COLO668 (cell line): ENCODE measurements at regions not wholly inside any gene's neighbourhood (a gene's known extent, or its start where the extent isn't known, plus 50 kb on each side); places are given as distances from the start of the nearest gene placed in this dataset.
"Not testable (repeated sequence)": the region's sequence is repeated elsewhere in the genome, so short reads cannot be mapped to it uniquely, and the experiment has no call there.

Source experiments
- DNase-seq: peaks from one replicate; lab custom pipeline; 2025; ENCODE audit not compliant: unreplicated experiment; lab: John Stamatoyannopoulos, UW

DNA sequence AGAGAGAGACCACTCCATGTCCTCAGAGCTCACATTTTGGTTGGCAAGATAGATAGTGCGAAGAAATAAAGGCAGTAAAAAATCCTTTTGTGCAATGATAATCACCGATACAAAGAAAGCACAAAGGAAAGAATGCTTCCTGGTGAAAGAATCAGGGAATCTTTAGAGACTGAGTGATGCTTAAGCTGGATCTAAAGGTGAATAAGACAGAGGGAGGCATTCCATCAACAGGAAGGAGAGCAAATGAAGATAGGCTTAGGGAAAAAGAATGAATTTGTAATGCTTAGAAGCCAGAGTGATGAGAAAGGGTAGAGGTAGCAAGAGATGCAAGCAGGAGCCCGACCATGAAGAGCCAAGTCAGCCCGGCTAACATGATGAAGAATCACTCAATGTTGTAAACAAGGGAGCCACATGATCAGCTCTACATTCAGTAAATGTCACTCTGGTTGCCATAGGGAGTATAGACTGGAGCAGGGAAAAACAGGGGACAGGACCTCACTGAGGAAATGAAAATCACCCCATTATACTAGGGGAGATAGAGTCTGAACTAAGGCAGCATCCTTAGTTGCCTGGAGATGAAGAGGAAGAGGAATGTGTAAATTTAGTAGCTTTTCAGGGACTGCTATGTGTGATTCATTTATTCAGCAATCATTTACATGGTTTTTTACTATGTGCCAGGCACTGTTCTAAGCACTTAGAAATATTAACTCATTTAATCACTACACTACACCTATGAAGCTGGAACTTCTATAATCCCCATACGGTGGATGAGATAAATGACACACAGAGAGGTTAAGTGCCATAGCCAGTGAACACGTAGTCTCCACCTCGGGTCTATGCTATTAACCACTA lies 402.6 kb upstream of the NFIA start:
- no peak for DNase-seq

DNA sequence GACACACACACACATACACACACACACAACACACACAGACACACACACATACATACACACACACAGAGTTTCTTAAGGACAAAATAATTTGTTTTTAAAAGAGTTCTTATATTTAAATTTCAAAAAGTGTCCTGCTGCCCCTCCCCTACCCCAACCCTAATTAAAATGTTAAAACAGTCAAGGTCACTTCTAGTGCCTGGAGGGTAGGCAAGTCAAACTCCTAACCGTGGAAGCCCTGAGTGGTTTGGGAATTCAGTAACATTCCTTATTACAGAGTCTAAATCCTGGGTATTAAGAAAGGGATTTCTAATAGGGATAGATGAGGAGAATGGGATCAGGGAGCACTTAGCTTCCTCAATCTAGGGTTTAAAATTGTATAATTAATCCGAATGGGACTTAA lies 403.6 kb upstream of the NFIA start:
- DNase-seq = no peak

DNA sequence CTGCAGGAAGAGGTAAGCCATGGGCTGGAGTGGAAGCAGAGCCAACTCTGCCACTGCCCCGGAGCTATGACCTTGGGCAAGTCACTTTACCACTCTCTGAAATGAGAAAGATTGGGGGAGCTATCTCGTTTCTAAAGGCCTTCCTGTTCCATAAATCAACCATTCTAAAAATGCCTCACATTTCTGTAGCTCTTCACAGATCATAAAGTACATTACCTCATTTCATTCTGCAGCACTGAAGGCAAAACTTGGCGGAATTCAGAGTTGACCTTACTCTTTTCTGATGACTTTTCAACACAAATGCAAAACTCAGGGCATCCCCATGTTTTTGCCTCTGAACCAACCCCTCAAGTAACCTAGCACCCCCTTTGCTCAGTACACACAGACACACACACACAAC lies 404.0 kb upstream of the NFIA start:
- DNase-seq = no peak

DNA sequence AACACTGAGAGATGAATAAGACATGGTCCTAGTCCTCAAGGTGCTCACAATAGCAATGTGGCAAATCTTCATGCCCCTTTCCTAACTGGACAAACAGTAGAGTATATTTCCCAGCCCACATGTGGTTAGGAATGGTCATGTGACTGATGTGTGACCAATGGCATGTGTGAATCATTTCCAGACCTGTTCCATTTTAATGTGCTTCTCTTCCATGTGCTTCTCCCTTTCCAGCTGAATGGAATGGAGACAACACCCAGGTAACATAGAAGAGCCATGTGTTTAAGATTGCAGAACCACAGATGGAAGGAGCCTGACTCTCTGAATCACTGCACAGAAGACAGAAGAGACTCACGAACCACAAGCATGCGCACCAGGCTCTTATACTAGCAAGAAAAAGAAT lies 409.9 kb upstream of the NFIA start:
- DNase-seq = no peak

DNA sequence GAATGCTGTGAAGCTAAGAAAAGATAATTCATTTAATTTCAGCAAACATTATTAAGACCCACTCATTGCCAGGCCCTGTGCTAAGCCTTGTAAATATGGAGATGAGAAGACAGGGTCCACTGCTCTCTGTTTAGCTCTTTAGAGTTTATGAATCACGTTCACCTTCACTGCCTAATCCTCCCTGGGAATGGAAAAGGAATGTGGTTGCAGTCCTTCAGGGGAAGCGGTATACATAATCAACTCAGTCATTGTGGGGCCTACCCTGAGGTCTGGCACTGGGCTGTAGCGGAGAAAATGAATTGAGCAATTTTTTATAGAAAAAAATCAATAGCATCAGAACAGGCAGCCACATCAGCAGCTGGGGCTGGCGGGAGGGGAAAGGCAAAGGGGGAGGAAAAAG lies 412.1 kb upstream of the NFIA start:
- no peak for DNase-seq

DNA sequence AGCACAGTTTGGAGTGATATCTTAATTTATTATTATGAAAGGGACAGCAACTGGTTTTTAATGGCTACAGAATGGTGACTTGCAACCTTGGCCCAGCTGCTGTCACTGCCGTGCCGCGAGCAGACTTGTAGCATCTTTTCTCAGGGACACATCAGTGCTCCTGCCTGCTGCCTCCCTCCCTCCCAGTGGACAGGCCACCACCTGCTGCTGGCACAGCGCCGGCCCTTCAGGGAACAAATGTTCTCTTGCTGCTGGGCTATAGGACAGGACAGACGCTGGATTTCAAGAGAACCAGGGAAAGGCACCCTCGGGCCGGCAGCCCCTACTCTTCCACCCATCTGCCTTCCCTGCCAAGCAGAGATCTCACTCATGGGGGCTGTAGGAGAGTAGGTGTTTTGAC lies 413.8 kb upstream of the NFIA start:
- no peak for DNase-seq

DNA sequence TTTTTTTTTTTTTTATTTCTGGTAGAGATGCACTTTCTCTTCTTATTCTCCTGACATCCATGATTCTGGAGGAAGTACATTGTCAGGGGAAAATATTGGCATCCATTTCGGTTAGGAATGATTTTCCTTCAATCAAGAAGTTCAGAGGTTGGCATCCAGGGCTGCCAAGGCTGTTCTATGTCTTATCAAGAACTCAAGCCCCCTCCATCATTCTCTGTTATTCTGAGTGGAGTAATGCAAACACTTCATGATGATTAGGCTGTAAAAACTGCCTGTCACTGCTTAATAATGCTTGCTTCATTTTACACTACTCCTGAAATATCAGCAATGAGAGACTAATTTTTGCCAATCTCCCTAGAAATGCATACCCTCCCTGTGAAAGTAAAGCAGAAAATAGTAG lies 417.1 kb upstream of the NFIA start:
- DNase-seq = no peak

DNA sequence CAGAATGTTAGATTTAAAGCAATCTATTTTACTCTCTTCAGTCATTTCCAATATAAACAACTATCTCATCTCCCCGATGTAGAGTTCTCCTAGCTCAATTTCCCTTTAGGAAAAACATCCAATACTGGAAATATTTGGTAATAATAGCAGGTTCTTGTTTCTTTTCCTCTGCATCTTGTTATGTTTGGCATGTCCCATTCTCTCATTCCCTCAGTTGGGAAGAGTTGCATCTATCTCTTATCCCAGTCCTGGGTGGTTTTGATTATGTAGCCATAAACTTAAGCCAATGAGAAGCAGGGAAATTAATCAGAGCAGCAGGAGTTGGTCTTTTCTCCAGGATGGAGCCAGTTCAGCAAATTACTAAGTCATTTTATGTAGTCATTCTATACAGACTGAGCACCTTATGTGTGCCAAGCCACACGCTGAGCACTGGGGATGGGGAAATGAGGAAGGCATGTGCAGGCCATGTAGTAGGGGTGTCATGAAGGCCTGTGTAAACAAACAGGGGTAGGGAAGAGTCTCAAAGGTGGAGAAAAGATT lies 418.2 kb upstream of the NFIA start:
- DNase-seq = no peak

DNA sequence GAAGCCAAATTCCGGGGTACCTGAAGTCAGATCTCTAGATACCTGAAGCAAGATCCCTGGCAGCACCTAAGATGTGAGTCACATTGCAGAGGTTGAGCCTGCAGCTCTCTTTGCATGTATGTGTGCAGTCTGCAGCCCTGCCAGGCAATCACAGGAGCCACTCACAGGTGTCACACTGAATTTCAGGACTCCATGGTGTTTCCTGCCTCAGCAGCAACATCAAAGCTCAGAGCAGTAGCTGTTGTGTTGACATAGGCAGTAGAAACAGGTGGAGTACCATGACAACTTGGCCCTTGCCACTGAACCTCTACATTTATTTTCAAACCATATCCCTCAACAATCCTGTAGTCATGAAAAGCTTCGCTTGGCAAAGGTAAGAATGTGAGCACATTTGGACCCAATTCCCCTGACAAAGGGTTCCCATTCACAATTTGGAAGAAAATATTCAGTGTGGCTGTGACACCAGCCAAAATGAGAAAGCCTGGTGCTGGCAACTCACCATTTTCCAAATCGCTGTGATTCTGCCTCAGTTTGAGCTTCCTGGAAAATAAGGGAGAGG lies 419.8 kb upstream of the NFIA start:
- no peak for DNase-seq

DNA sequence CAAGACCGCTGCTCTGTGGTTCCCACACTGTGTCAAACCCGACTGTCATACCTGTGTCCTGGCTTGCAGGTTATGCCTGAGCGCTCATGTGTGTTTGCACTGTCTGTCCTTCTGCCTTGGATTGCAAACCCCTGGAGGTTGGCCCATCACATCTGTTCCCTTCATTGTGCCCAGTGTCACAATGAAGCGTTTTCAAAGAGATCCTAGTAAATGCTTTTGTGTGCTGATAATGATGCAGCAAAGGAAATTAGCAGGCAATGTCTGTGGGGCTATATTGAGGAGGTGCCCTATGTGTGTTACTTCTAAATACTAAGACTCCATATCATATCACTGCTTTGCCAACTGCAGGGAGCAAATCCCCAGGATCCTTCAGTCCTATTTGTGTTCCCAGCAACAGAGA lies 424.4 kb upstream of the NFIA start:
- no peak for DNase-seq

DNA sequence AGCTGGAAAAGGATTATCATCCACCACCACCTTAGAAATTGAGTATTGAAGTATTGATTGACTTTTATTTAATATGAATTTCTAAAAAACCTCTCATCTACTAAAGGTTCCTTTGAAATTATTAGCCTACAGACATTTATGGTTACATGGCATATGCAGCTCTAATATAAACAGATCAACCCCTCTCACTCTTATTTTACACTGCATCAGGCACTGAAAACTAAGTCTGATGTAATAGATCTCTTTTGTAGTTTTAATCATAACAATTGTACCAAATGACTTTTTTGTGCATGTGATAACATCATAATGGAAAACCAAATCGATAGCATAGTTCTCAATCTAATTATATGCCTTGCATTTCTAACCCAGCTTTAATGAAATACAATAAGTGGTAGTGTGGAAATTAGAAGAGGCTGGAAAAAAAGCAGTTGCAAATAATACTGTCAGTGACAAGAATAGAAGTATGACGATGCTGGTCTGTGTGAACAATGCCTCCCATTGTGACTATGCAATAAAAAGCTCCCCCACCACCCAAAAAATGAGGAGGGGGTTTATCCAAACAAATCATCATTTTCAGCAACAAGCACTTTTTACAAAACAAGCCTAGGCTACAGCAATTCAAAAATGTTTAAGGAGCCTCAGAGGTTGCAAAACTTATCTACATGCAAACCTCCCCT lies 426.5 kb upstream of the NFIA start:
- DNase-seq = no peak

DNA sequence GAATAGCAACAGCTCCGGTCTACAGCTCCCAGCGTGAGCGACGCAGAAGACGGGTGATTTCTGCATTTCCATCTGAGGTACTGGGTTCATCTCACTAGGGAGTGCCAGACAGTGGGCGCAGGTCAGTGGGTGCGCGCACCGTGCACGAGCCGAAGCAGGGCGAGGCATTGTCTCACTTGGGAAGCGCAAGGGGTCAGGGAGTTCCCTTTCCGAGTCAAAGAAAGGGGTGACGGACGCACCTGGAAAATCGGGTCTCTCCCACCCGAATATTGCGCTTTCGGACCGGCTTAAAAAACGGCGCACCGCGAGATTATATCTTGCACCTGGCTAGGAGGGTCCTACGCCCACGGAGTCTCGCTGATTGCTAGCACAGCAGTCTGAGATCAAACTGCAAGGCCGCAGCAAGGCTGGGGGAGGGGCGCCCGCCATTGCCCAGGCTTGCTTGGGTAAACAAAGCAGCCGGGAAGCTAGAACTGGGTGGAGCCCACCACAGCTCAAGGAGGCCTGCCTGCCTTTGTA lies 442.3 kb upstream of the NFIA start:
- DNase-seq = not testable (repeated sequence)

DNA sequence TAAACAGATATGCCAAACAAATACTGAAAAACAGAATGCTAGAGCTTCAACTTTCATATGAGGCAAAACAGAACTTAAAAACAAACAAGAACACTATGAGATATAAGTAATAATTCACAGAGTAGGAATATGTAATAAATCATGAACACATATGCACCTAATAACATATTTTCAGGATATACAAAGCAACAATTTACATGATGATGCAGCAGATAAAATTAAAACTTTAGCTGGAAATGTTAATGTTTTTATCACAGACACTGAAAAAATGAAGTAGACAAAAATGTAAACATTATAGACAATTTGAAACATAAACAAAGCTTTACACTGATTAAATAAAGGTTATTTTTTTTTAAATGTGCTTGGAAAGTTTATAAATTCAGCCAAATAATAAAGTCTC lies 443.1 kb upstream of the NFIA start:
- no peak for DNase-seq

DNA sequence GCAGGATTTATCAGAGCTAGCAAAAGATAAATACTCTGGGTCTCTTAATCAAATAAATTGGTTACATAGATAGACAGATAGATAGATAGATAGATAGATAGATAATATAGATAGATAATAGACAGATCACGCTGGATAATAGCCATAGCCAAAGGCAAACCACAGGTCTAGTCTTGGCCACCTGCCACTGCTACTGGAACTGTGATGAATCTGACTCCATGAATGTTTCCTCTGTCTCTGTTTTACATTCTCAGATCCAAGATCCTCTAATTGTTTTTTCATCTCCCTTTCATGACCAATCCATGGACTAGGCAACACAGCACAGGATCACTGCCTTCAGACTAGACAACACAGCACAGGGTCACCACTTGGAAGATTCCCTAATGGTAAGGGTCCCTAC lies 444.7 kb upstream of the NFIA start:
- DNase-seq = no peak

DNA sequence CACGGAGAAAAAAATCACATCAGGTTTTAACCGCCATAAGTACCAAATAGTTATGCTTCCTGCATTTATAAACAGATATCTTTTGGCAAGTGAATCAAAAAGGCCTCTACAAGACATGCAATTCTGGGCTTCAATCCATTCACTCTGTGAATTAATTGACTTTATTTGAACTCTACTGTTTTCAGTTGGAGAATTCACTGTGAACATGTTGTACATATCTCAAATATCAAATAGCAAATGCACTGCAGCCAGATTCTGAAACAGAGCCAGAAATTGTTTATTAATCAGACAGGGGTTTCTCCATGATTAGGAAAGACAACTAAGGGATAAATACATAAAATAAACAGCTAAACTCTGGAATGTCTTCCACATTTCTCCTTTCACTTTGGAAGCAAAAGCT lies 445.4 kb upstream of the NFIA start:
- no peak for DNase-seq

DNA sequence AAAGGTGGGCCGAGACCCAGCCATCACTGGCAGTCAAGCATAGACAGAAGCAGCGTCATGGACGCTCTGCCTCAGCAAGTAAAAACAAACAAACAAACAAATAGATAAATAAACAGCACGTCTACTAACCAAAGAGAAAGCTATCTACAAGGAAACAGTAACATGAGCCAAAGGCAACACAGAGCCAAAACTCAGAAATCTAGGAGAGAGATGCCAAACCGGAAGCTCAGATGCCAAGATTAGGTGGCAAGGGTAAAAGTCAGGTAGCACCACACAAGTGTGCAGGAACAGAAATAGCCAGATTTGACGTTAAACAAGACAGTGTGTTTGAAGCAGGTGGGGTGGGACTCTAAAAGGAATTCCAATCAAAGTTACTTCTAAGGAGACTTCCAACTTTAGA lies 448.3 kb upstream of the NFIA start:
- DNase-seq = no peak

DNA sequence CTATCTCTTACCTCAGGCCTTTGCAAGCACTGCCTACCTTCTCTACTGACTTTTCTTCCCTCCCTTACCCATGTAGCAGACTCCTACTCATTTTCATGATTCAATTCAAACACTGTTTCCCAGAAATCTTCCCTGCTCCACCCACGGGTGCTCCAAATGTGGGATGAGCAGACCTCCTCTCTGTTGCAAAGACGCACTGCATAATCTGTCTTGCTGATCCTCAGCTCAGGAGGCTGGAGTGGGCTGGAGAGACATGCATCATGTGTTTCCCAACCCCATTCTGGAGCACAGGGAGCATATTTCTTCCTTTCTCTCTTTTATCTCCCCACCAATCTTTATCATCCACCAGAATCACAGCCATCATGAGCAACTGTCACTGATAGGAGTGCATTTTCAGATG lies 459.9 kb upstream of the NFIA start:
- DNase-seq = no peak

DNA sequence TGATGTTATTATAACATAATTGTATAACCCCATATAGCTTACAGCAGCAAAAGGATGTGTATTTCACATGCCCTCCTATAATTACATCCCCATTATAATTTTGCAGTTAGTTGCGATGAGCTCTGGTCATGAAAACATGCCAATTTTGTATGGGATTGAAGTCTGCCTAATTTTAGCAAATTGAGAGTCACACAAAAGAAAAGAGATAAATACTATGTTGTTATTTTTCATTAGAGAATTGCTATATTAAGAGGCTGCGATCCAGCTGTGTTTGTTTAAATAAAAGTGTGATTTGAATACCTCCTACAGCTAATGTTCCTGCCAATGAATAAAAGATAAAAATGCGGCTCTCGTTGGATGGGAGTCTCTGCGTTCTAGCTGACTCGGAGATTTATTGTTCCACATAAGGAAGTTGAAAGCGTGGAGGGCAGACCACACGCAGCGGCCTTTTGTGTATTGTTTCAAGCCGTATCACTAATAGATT lies 461.0 kb upstream of the NFIA start:
- DNase-seq = no peak

DNA sequence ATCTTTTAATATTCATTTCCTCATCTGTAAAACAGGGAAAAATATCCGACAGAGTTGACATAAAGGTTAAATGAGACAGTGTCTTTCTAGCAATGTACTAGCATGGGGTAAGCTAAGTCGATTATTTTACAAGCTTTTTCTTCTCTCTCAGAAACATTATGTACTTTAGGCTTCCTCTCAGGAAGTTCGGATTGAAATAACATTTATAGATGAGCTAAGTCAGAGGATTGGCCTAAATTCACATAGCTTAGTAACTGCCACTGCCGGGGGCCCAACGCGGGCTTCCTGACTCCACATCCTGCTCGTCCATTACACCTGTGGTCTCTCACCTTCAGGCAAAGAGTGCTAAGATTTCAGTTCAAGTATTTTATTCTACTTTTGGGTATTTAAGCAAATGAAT lies 462.3 kb upstream of the NFIA start:
- no peak for DNase-seq

DNA sequence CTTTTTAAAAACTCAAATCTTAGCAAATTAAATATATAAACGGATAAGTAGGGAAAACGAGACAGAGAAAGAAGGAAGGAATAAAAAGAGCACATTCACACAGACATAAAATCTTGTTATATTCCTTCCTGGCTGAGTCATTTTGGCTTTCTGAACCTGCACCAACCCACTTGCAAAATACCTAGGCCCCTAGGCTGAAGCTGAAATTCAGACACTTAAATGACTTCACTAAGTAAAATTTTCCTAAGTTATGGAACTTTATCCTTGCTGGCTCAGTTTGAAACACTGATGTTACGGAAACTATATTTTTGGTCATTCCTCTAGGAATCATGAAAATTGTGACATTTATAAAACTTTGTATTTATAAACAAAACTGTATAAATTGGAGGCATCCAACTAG lies 462.8 kb upstream of the NFIA start:
- no peak for DNase-seq

DNA sequence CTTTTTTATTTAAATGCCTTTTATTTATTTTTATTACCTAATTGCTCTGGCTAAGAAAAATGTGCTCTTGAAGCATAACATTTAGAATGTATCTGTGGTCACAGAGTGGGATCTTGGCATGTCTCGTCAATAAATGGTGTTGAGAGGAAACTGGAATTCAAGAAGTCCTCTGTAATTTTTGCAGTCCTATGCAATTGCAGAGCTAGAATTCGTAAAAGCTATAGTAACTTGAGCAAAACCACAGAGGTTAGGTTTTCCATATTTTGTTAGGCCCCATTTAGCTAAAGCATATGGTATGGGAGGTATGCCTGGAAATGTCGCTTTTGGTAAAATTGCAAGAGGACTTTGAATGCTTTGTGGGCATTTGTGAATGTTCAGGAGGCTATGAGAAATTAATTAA lies 466.7 kb upstream of the NFIA start:
- DNase-seq = no peak

DNA sequence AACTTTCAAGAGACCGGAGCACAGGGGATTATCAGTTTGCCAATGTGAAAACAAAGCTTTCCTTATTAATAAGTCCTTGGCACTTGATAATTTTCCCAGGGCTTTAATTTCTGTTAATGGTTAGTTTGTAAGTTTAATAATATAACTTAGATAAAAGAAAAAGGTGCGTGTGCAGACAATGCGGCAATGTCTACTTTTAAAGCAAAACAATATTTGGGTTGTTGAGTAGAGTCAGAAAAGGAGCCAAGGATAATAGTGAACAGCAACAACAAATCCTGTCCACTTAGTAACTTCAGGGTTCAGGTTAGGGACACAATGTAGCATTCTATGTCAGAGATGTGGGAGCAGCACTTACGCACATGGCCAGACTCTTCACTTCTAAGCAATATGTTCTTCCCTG lies 469.6 kb upstream of the NFIA start:
- no peak for DNase-seq
